ENCODE measurements at regions not wholly inside any gene's neighbourhood (a gene's known extent, or its start where the extent isn't known, plus 50 kb on each side); places are given as distances from the start of the nearest gene placed in this dataset.

GRCh38 chr4:79210636-79211049 is 115.2 kb downstream of the NAA11 start:
- TF ChIP-seq CTCF (IDR thresholded peaks at IDR 0.05), result no peak
- no peak for TF ChIP-seq EZH2 (IDR thresholded peaks at IDR 0.05)

Data from neural progenitor cell (in vitro differentiated cells).